ENCODE measurements at regions not wholly inside any gene's neighbourhood (a gene's known extent, or its start where the extent isn't known, plus 50 kb on each side); places are given as distances from the start of the nearest gene placed in this dataset.

GRCh38 chr14:101336183-101336582 lies 225.1 kb upstream of the DIO3 start:
- no peak overlapping the region for H3K4me3 ChIP-seq (ENCODE audit: low read length)
- no peak overlapping the region for H3K27ac ChIP-seq (ENCODE audit: low read depth, low read length)

GRCh38 chr14:101337053-101337452 lies 224.2 kb upstream of the DIO3 start:
- no peaks in the 10 kb centered on the region for H3K27me3 ChIP-seq (ENCODE audit: control insufficient read depth, insufficient read depth, low read length)
- peaks cover 8% of the 10 kb centered on the region for H3K4me1 ChIP-seq (ENCODE audit: control insufficient read depth, insufficient read depth, low read length)
- H3K27ac ChIP-seq (ENCODE audit: low read depth, low read length) = no peak overlapping the region
- H3K9ac ChIP-seq (ENCODE audit: low read length) = no peak overlapping the region
- H3K4me3 ChIP-seq (ENCODE audit: low read length) = no peak overlapping the region
- no peaks in the 10 kb centered on the region for H3K36me3 ChIP-seq (ENCODE audit: control insufficient read depth, insufficient read depth, low read length)

More at GRCh38 chr14:101336183-101336582, 225.1 kb upstream of the DIO3 start:
- H3K9ac ChIP-seq (ENCODE audit: low read length) = no peak overlapping the region
- peaks cover 2% of the 10 kb centered on the region for H3K27me3 ChIP-seq (ENCODE audit: control insufficient read depth, insufficient read depth, low read length)
- peaks cover 8% of the 10 kb centered on the region for H3K4me1 ChIP-seq (ENCODE audit: control insufficient read depth, insufficient read depth, low read length)
- H3K36me3 ChIP-seq (ENCODE audit: control insufficient read depth, insufficient read depth, low read length) = no peaks in the 10 kb centered on the region

GRCh38 chr14:101340556-101340955 lies 220.7 kb upstream of the DIO3 start:
- Histone ChIP-seq H3K4me1 (ENCODE audit: control insufficient read depth, insufficient read depth, low read length) (peaks cover 3% of the 10 kb centered on the region), H3K9ac (ENCODE audit: low read length) (no peak overlapping the region), H3K27ac (ENCODE audit: low read depth, low read length) (no peak overlapping the region), H3K4me3 (ENCODE audit: low read length) (no peak overlapping the region), H3K36me3 (ENCODE audit: control insufficient read depth, insufficient read depth, low read length) (no peaks in the 10 kb centered on the region), H3K27me3 (ENCODE audit: control insufficient read depth, insufficient read depth, low read length) (no peaks in the 10 kb centered on the region)

GRCh38 chr14:101347893-101348777 lies 213.2 kb upstream of the DIO3 start:
- no peaks in the 10 kb centered on the region for H3K36me3 ChIP-seq (ENCODE audit: control insufficient read depth, insufficient read depth, low read length)
- no peak overlapping the region for H3K9ac ChIP-seq (ENCODE audit: low read length)
- H3K27ac ChIP-seq (ENCODE audit: low read depth, low read length) = no peak overlapping the region
- H3K4me1 ChIP-seq (ENCODE audit: control insufficient read depth, insufficient read depth, low read length) = peaks cover 15% of the 10 kb centered on the region
- H3K27me3 ChIP-seq (ENCODE audit: control insufficient read depth, insufficient read depth, low read length) = no peaks in the 10 kb centered on the region
- H3K4me3 ChIP-seq (ENCODE audit: low read length) = no peak overlapping the region

- Histone ChIP-seq H3K9ac (ENCODE audit: low read length) (no peak overlapping the region), H3K27me3 (ENCODE audit: control insufficient read depth, insufficient read depth, low read length) (no peaks in the 10 kb centered on the region), H3K4me3 (ENCODE audit: low read length) (no peak overlapping the region), H3K36me3 (ENCODE audit: control insufficient read depth, insufficient read depth, low read length) (no peaks in the 10 kb centered on the region), H3K4me1 (ENCODE audit: control insufficient read depth, insufficient read depth, low read length) (peaks cover 15% of the 10 kb centered on the region), H3K27ac (ENCODE audit: low read depth, low read length) (no peak overlapping the region)
These were observed 212.2 kb upstream of the DIO3 start for GRCh38 chr14:101349108-101349507.

- H3K4me3 ChIP-seq (ENCODE audit: low read length) = no peak overlapping the region
- H3K27me3 ChIP-seq (ENCODE audit: control insufficient read depth, insufficient read depth, low read length) = no peaks in the 10 kb centered on the region
- no peak overlapping the region for H3K9ac ChIP-seq (ENCODE audit: low read length)
- H3K36me3 ChIP-seq (ENCODE audit: control insufficient read depth, insufficient read depth, low read length) = no peaks in the 10 kb centered on the region
- H3K4me1 ChIP-seq (ENCODE audit: control insufficient read depth, insufficient read depth, low read length) = peaks cover 15% of the 10 kb centered on the region
- peak overlapping the region; percentile 28 for H3K27ac ChIP-seq (ENCODE audit: low read depth, low read length)
These were observed 211.3 kb upstream of the DIO3 start for GRCh38 chr14:101350021-101350420.

GRCh38 chr14:101350691-101351090 lies 210.6 kb upstream of the DIO3 start:
- Histone ChIP-seq H3K4me3 (ENCODE audit: low read length) (no peak overlapping the region), H3K27ac (ENCODE audit: low read depth, low read length) (peak overlapping the region; percentile 68), H3K36me3 (ENCODE audit: control insufficient read depth, insufficient read depth, low read length) (no peaks in the 10 kb centered on the region), H3K27me3 (ENCODE audit: control insufficient read depth, insufficient read depth, low read length) (no peaks in the 10 kb centered on the region), H3K4me1 (ENCODE audit: control insufficient read depth, insufficient read depth, low read length) (peaks cover 15% of the 10 kb centered on the region), H3K9ac (ENCODE audit: low read length) (no peak overlapping the region)

GRCh38 chr14:101351146-101351545 lies 210.1 kb upstream of the DIO3 start:
- Histone ChIP-seq H3K9ac (ENCODE audit: low read length) (no peak overlapping the region), H3K36me3 (ENCODE audit: control insufficient read depth, insufficient read depth, low read length) (no peaks in the 10 kb centered on the region), H3K27me3 (ENCODE audit: control insufficient read depth, insufficient read depth, low read length) (no peaks in the 10 kb centered on the region), H3K4me3 (ENCODE audit: low read length) (no peak overlapping the region), H3K27ac (ENCODE audit: low read depth, low read length) (peak overlapping the region; percentile 68), H3K4me1 (ENCODE audit: control insufficient read depth, insufficient read depth, low read length) (peaks cover 15% of the 10 kb centered on the region)

- Histone ChIP-seq H3K9ac (ENCODE audit: low read length) (no peak overlapping the region), H3K4me1 (ENCODE audit: control insufficient read depth, insufficient read depth, low read length) (peaks cover 15% of the 10 kb centered on the region), H3K36me3 (ENCODE audit: control insufficient read depth, insufficient read depth, low read length) (no peaks in the 10 kb centered on the region), H3K4me3 (ENCODE audit: low read length) (no peak overlapping the region), H3K27ac (ENCODE audit: low read depth, low read length) (no peak overlapping the region), H3K27me3 (ENCODE audit: control insufficient read depth, insufficient read depth, low read length) (no peaks in the 10 kb centered on the region)
These were observed 209.5 kb upstream of the DIO3 start for GRCh38 chr14:101351769-101352168.

- Histone ChIP-seq H3K36me3 (ENCODE audit: control insufficient read depth, insufficient read depth, low read length) (no peaks in the 10 kb centered on the region), H3K9ac (ENCODE audit: low read length) (no peak overlapping the region), H3K4me3 (ENCODE audit: low read length) (no peak overlapping the region), H3K27me3 (ENCODE audit: control insufficient read depth, insufficient read depth, low read length) (no peaks in the 10 kb centered on the region), H3K4me1 (ENCODE audit: control insufficient read depth, insufficient read depth, low read length) (peaks cover 15% of the 10 kb centered on the region), H3K27ac (ENCODE audit: low read depth, low read length) (no peak overlapping the region)
These were observed 208.7 kb upstream of the DIO3 start for GRCh38 chr14:101352567-101352966.

GRCh38 chr14:101353422-101353821 lies 207.9 kb upstream of the DIO3 start:
- Histone ChIP-seq H3K27ac (ENCODE audit: low read depth, low read length) (no peak overlapping the region), H3K9ac (ENCODE audit: low read length) (no peak overlapping the region), H3K27me3 (ENCODE audit: control insufficient read depth, insufficient read depth, low read length) (no peaks in the 10 kb centered on the region), H3K36me3 (ENCODE audit: control insufficient read depth, insufficient read depth, low read length) (no peaks in the 10 kb centered on the region), H3K4me1 (ENCODE audit: control insufficient read depth, insufficient read depth, low read length) (peaks cover 20% of the 10 kb centered on the region), H3K4me3 (ENCODE audit: low read length) (no peak overlapping the region)

- peaks cover 32% of the 10 kb centered on the region for H3K4me1 ChIP-seq (ENCODE audit: control insufficient read depth, insufficient read depth, low read length)
- H3K36me3 ChIP-seq (ENCODE audit: control insufficient read depth, insufficient read depth, low read length) = no peaks in the 10 kb centered on the region
- H3K27ac ChIP-seq (ENCODE audit: low read depth, low read length) = no peak overlapping the region
- H3K4me3 ChIP-seq (ENCODE audit: low read length) = no peak overlapping the region
- H3K9ac ChIP-seq (ENCODE audit: low read length) = no peak overlapping the region
- H3K27me3 ChIP-seq (ENCODE audit: control insufficient read depth, insufficient read depth, low read length) = no peaks in the 10 kb centered on the region
These were observed 206.6 kb upstream of the DIO3 start for GRCh38 chr14:101354726-101355125.

- Histone ChIP-seq H3K9ac (ENCODE audit: low read length) (no peak overlapping the region), H3K4me1 (ENCODE audit: control insufficient read depth, insufficient read depth, low read length) (peaks cover 33% of the 10 kb centered on the region), H3K4me3 (ENCODE audit: low read length) (no peak overlapping the region), H3K27me3 (ENCODE audit: control insufficient read depth, insufficient read depth, low read length) (no peaks in the 10 kb centered on the region), H3K27ac (ENCODE audit: low read depth, low read length) (no peak overlapping the region), H3K36me3 (ENCODE audit: control insufficient read depth, insufficient read depth, low read length) (no peaks in the 10 kb centered on the region)
These were observed 206.0 kb upstream of the DIO3 start for GRCh38 chr14:101355284-101355683.
